ENCODE measurements at regions not wholly inside any gene's neighbourhood (a gene's known extent, or its start where the extent isn't known, plus 50 kb on each side); places are given as distances from the start of the nearest gene placed in this dataset.

GRCh38 chr18:76130845-76131244 is 364.2 kb downstream of the ZNF516 start:
- no peak for DNase-seq (ENCODE audit: low spot score)

- peak; percentile 26 for DNase-seq (ENCODE audit: low spot score)
These were observed 368.7 kb downstream of the ZNF516 start for GRCh38 chr18:76126327-76126726.

GRCh38 chr18:76121011-76121410 is 374.0 kb downstream of the ZNF516 start:
- DNase-seq (ENCODE audit: low spot score): no peak

GRCh38 chr18:76115580-76115979 is 379.5 kb downstream of the ZNF516 start:
- DNase-seq (ENCODE audit: low spot score): no peak

GRCh38 chr18:76113101-76113500 is 381.9 kb downstream of the ZNF516 start:
- DNase-seq (ENCODE audit: low spot score): no peak

GRCh38 chr18:76102626-76103025 is 392.4 kb downstream of the ZNF516 start:
- no peak for DNase-seq (ENCODE audit: low spot score)

- DNase-seq (ENCODE audit: low spot score): no peak
These were observed 392.9 kb downstream of the ZNF516 start for GRCh38 chr18:76102156-76102555.

- DNase-seq (ENCODE audit: low spot score): no peak
These were observed 395.0 kb downstream of the ZNF516 start for GRCh38 chr18:76099931-76100457.

GRCh38 chr18:76098674-76099411 is 396.2 kb downstream of the ZNF516 start:
- DNase-seq (ENCODE audit: low spot score): no peak

- DNase-seq (ENCODE audit: low spot score): no peak
These were observed 413.5 kb downstream of the ZNF516 start for GRCh38 chr18:76081536-76081935.

GRCh38 chr18:76080430-76080829 is 414.6 kb downstream of the ZNF516 start:
- no peak for DNase-seq (ENCODE audit: low spot score)

- no peak for DNase-seq (ENCODE audit: low spot score)
These were observed 419.3 kb downstream of the ZNF516 start for GRCh38 chr18:76075777-76076176.

GRCh38 chr18:76064998-76065397 is 430.0 kb downstream of the ZNF516 start:
- peak; percentile 65 for DNase-seq (ENCODE audit: low spot score)

- no peak for DNase-seq (ENCODE audit: low spot score)
These were observed 436.9 kb downstream of the ZNF516 start for GRCh38 chr18:76058146-76058545.

GRCh38 chr18:76057386-76057785 is 437.7 kb downstream of the ZNF516 start:
- no peak for DNase-seq (ENCODE audit: low spot score)

- no peak for DNase-seq (ENCODE audit: low spot score)
These were observed 438.5 kb downstream of the ZNF516 start for GRCh38 chr18:76056471-76057110.

GRCh38 chr18:76055578-76055977 is 439.5 kb downstream of the ZNF516 start:
- DNase-seq (ENCODE audit: low spot score): no peak

GRCh38 chr18:76055025-76055424 is 440.0 kb downstream of the ZNF516 start:
- DNase-seq (ENCODE audit: low spot score): no peak

- no peak for DNase-seq (ENCODE audit: low spot score)
These were observed 440.9 kb downstream of the ZNF516 start for GRCh38 chr18:76054156-76054555.

GRCh38 chr18:76053551-76053950 is 441.5 kb downstream of the ZNF516 start:
- DNase-seq (ENCODE audit: low spot score): no peak

- DNase-seq (ENCODE audit: low spot score): no peak
These were observed 442.8 kb downstream of the ZNF516 start for GRCh38 chr18:76052227-76052595.

GRCh38 chr18:76051396-76052226 is 443.4 kb downstream of the ZNF516 start:
- DNase-seq (ENCODE audit: low spot score): no peak

Data from H4 (cell line).